SW 1271 (cell line): ENCODE measurements at regions not wholly inside any gene's neighbourhood (a gene's known extent, or its start where the extent isn't known, plus 50 kb on each side); places are given as distances from the start of the nearest gene placed in this dataset.
A peak's percentile ranks its signal among the peaks of the same experiment; 100 is the strongest.
"Not testable (repeated sequence)": the region's sequence is repeated elsewhere in the genome, so short reads cannot be mapped to it uniquely, and the experiment has no call there.

ENCODE experiments used
- DNase-seq, 2 experiments: peaks; one replicate each; lab custom pipeline; 2025; lab: John Stamatoyannopoulos, UW

- DNase-seq: no peak
These were observed 615.1 kb downstream of the TMEM121 start for GRCh38 chr14:106141242-106142220.

GRCh38 chr14:106145731-106146130, 619.3 kb downstream of the TMEM121 start:
- DNase-seq: not testable (repeated sequence)

GRCh38 chr14:106153362-106153955, 627.1 kb downstream of the TMEM121 start:
- peak in 1 of 2 experiments; percentile 30 for DNase-seq

GRCh38 chr14:106163316-106163715, 636.9 kb downstream of the TMEM121 start:
- DNase-seq: no peak

- not testable (repeated sequence) for DNase-seq
These were observed 637.4 kb downstream of the TMEM121 start for GRCh38 chr14:106163812-106164211.

GRCh38 chr14:106166232-106166631, 639.8 kb downstream of the TMEM121 start:
- no peak for DNase-seq

GRCh38 chr14:106166650-106167204, 640.3 kb downstream of the TMEM121 start:
- no peak for DNase-seq

- DNase-seq: not testable (repeated sequence)
These were observed 643.8 kb downstream of the TMEM121 start for GRCh38 chr14:106170163-106170658.

GRCh38 chr14:106174206-106174605, 647.8 kb downstream of the TMEM121 start:
- DNase-seq: no peak

- DNase-seq: not testable (repeated sequence)
These were observed 651.2 kb downstream of the TMEM121 start for GRCh38 chr14:106177266-106178246.

- no peak for DNase-seq
These were observed 653.4 kb downstream of the TMEM121 start for GRCh38 chr14:106179761-106180160.

- DNase-seq: not testable (repeated sequence)
These were observed 658.4 kb downstream of the TMEM121 start for GRCh38 chr14:106184771-106185170.

- DNase-seq: not testable (repeated sequence)
These were observed 658.9 kb downstream of the TMEM121 start for GRCh38 chr14:106185174-106185836.

GRCh38 chr14:106185837-106186233, 659.5 kb downstream of the TMEM121 start:
- no peak for DNase-seq

GRCh38 chr14:106187216-106187615, 660.8 kb downstream of the TMEM121 start:
- DNase-seq: no peak

- not testable (repeated sequence) for DNase-seq
These were observed 666.3 kb downstream of the TMEM121 start for GRCh38 chr14:106192701-106193100.

- DNase-seq: not testable (repeated sequence)
These were observed 670.1 kb downstream of the TMEM121 start for GRCh38 chr14:106196459-106196858.

GRCh38 chr14:106197264-106197663, 670.9 kb downstream of the TMEM121 start:
- DNase-seq: not testable (repeated sequence)

- DNase-seq: no peak
These were observed 672.7 kb downstream of the TMEM121 start for GRCh38 chr14:106199097-106199496.

- DNase-seq: no peak
These were observed 674.3 kb downstream of the TMEM121 start for GRCh38 chr14:106200541-106201315.
